ENCODE measurements at regions not wholly inside any gene's neighbourhood (a gene's known extent, or its start where the extent isn't known, plus 50 kb on each side); places are given as distances from the start of the nearest gene placed in this dataset.

GRCh38 chr5:162637481-162637880 is 569.9 kb downstream of the GABRG2 start:
- no peak overlapping the region for H3K4me2 ChIP-seq (ENCODE audit: low read length)
- H2AFZ ChIP-seq (ENCODE audit: low read depth, low read length), result no peak overlapping the region
- no peaks in the 10 kb centered on the region for H3K9me2 ChIP-seq (ENCODE audit: insufficient read depth, low read length)
- no peak overlapping the region for H3K9ac ChIP-seq (ENCODE audit: low read length)
- TF ChIP-seq MXI1 (conservative IDR thresholded peaks at IDR 0.05; ENCODE audit: poor library complexity, severe bottlenecking), result no peak
- TF ChIP-seq TAF1 (IDR thresholded peaks at IDR 0.05; ENCODE audit: low read depth), result no peak
- no peak for TF ChIP-seq REST (IDR thresholded peaks at IDR 0.05; ENCODE audit: borderline replicate concordance)
- TF ChIP-seq RAD21 (conservative IDR thresholded peaks at IDR 0.05), result no peak
- no peak for TF ChIP-seq CTCF (IDR thresholded peaks at IDR 0.05; ENCODE audit: poor library complexity, severe bottlenecking)
- no peak for TF ChIP-seq POLR2AphosphoS5 (IDR thresholded peaks at IDR 0.05)
- no peak for TF ChIP-seq SMC3 (conservative IDR thresholded peaks at IDR 0.05; ENCODE audit: poor library complexity)
- no peak for TF ChIP-seq EZH2 (IDR thresholded peaks at IDR 0.05; ENCODE audit: borderline replicate concordance, insufficient read depth, low read length, poor library complexity, severe bottlenecking)
- TF ChIP-seq EP300 (conservative IDR thresholded peaks at IDR 0.05; ENCODE audit: poor library complexity, severe bottlenecking), result no peak
- no peaks in the 10 kb centered on the region for H3K27me3 ChIP-seq (ENCODE audit: insufficient read depth, low read depth, low read length)
- no peaks in the 10 kb centered on the region for H3F3A ChIP-seq (ENCODE audit: insufficient read depth, low read length, poor library complexity, severe bottlenecking)
- H3K36me3 ChIP-seq (ENCODE audit: insufficient read depth, low read length), result no peaks in the 10 kb centered on the region
- H4K20me1 ChIP-seq (ENCODE audit: insufficient read depth), result no peaks in the 10 kb centered on the region
- H3K27ac ChIP-seq (ENCODE audit: low read length), result no peak overlapping the region
- H3K9me3 ChIP-seq (ENCODE audit: low read length), result peaks cover 9% of the 10 kb centered on the region
- no peaks in the 10 kb centered on the region for H3K79me2 ChIP-seq (replicated peaks; ENCODE audit: insufficient read depth, low read length)
- H3K4me3 ChIP-seq (ENCODE audit: low read length), result no peak overlapping the region

- H3K9ac ChIP-seq (ENCODE audit: low read length), result no peak overlapping the region
- no peak overlapping the region for H3K4me2 ChIP-seq (ENCODE audit: low read length)
- H3K36me3 ChIP-seq (ENCODE audit: insufficient read depth, low read length), result no peaks in the 10 kb centered on the region
- no peaks in the 10 kb centered on the region for H3K79me2 ChIP-seq (replicated peaks; ENCODE audit: insufficient read depth, low read length)
- TF ChIP-seq POLR2AphosphoS5 (IDR thresholded peaks at IDR 0.05) (no peak), TAF1 (IDR thresholded peaks at IDR 0.05; ENCODE audit: low read depth) (no peak), RAD21 (conservative IDR thresholded peaks at IDR 0.05) (no peak), EZH2 (IDR thresholded peaks at IDR 0.05; ENCODE audit: borderline replicate concordance, insufficient read depth, low read length, poor library complexity, severe bottlenecking) (no peak), CTCF (IDR thresholded peaks at IDR 0.05; ENCODE audit: poor library complexity, severe bottlenecking) (no peak)
- H4K20me1 ChIP-seq (ENCODE audit: insufficient read depth), result no peaks in the 10 kb centered on the region
- no peaks in the 10 kb centered on the region for H3K9me2 ChIP-seq (ENCODE audit: insufficient read depth, low read length)
- no peak overlapping the region for H3K27ac ChIP-seq (ENCODE audit: low read length)
- H3K9me3 ChIP-seq (ENCODE audit: low read length), result peaks cover 4% of the 10 kb centered on the region
- H3F3A ChIP-seq (ENCODE audit: insufficient read depth, low read length, poor library complexity, severe bottlenecking), result no peaks in the 10 kb centered on the region
- H2AFZ ChIP-seq (ENCODE audit: low read depth, low read length), result no peak overlapping the region
- no peaks in the 10 kb centered on the region for H3K27me3 ChIP-seq (ENCODE audit: insufficient read depth, low read depth, low read length)
- no peak overlapping the region for H3K4me3 ChIP-seq (ENCODE audit: low read length)
Measured at GRCh38 chr5:162638849-162639248, 571.3 kb downstream of the GABRG2 start.

Measured in neural cell (in vitro differentiated cells).